Activated CD8-positive, alpha-beta T cell treated with anti-CD3 and anti-CD28 coated beads for 36 hours (primary cell): ENCODE measurements at regions not wholly inside any gene's neighbourhood (a gene's known extent, or its start where the extent isn't known, plus 50 kb on each side); places are given as distances from the start of the nearest gene placed in this dataset.

Source experiments
- ATAC-seq: fragments of 200-7000 bp; cut with Tn5 transposase; one replicate; pipeline ENCODE4 v1.10.0; 2021; ENCODE audit warnings: mild to moderate bottlenecking, moderate library complexity
- CTCF ChIA-PET: fragments of 350-600 bp; sonication (Branson Sonifier 250); formaldehyde crosslinking; loops from one replicate; lab custom pipeline; 2021; ENCODE audit warnings: antibody characterized with exemption; lab: Charles Lee
- POLR2A ChIA-PET: fragments of 350-600 bp; sonication (Branson Sonifier 250); formaldehyde crosslinking; loops from one replicate; lab custom pipeline; 2021; ENCODE audit warnings: antibody characterized with exemption; lab: Charles Lee
- DNase-seq: peaks from one replicate; pipeline ENCODE4 v3.0.0-alpha.2; 2020
- H3K27ac Mint-ChIP-seq: one replicate; pipeline ENCODE4 v1.8.0; 2021; ENCODE audit warnings: mild to moderate bottlenecking, mixed read lengths
- H3K27me3 Mint-ChIP-seq: one replicate; pipeline ENCODE4 v1.8.0; 2021; ENCODE audit warnings: mixed read lengths
- H3K36me3 Mint-ChIP-seq: one replicate; pipeline ENCODE4 v1.8.0; 2021; ENCODE audit warnings: low read depth, mixed read lengths
- H3K4me1 Mint-ChIP-seq: one replicate; pipeline ENCODE4 v1.8.0; 2021; ENCODE audit warnings: low read depth, mixed read lengths
- H3K4me3 Mint-ChIP-seq: one replicate; pipeline ENCODE4 v1.8.0; 2021; ENCODE audit warnings: mild to moderate bottlenecking, moderate library complexity, mixed read lengths
- H3K9me3 Mint-ChIP-seq: one replicate; pipeline ENCODE4 v1.8.0; 2021; ENCODE audit warnings: mixed read lengths
- CTCF ChIP-seq: fragments of 200-600 bp; IDR thresholded peaks from one replicate; pipeline ENCODE4 v1.8.0; 2022; ENCODE audit warnings: antibody characterized with exemption, mild to moderate bottlenecking
- intact Hi-C: fragments of 100-400 bp; cut with micrococcal nuclease; formaldehyde crosslinking; loops from one replicate; pipeline ENCODE4 v1.10.0; 2022

GRCh38 chr2:176483476-176483875 is 214.2 kb downstream of the MTX2 start:
- POLR2A ChIA-PET: no interaction called here
- Mint-ChIP-seq H3K9me3 (no peaks in the 10 kb centered on the region), H3K36me3 (no peaks in the 10 kb centered on the region), H3K27me3 (peaks cover 26% of the 10 kb centered on the region), H3K4me3 (no peak overlapping the region), H3K4me1 (no peaks in the 10 kb centered on the region), H3K27ac (no peak overlapping the region)
- no peak for ATAC-seq
- no peak for DNase-seq
- TF ChIP-seq CTCF: no peak
- intact Hi-C loops: no loop called here
- CTCF ChIA-PET: no interaction called here

- Mint-ChIP-seq H3K4me3 (no peak overlapping the region), H3K36me3 (no peaks in the 10 kb centered on the region), H3K27ac (no peak overlapping the region), H3K27me3 (peaks cover 27% of the 10 kb centered on the region), H3K4me1 (no peaks in the 10 kb centered on the region), H3K9me3 (no peaks in the 10 kb centered on the region)
- DNase-seq (no peak), ATAC-seq (no peak)
- ChIA-PET CTCF (no interaction called here), POLR2A (no interaction called here)
- TF ChIP-seq CTCF: no peak
- intact Hi-C loops: no loop called here
Measured at GRCh38 chr2:176483901-176484568, 214.8 kb downstream of the MTX2 start.

- no peak overlapping the region for H3K4me3 Mint-ChIP-seq
- ChIA-PET CTCF (no interaction called here), POLR2A (no interaction called here)
- ATAC-seq (no peak), DNase-seq (no peak)
- no peak overlapping the region for H3K27ac Mint-ChIP-seq
- peaks cover 32% of the 10 kb centered on the region for H3K27me3 Mint-ChIP-seq
- intact Hi-C loops: no loop called here
- H3K4me1 Mint-ChIP-seq: no peaks in the 10 kb centered on the region
- H3K9me3 Mint-ChIP-seq: no peaks in the 10 kb centered on the region
- TF ChIP-seq CTCF: no peak
- no peaks in the 10 kb centered on the region for H3K36me3 Mint-ChIP-seq
Measured at GRCh38 chr2:176484838-176485237, 215.6 kb downstream of the MTX2 start.

GRCh38 chr2:176488431-176488830 is 219.2 kb downstream of the MTX2 start:
- CTCF ChIA-PET: no interaction called here
- no peak for TF ChIP-seq CTCF

GRCh38 chr2:176490061-176490861 is 221.0 kb downstream of the MTX2 start:
- POLR2A ChIA-PET: no interaction called here

More at GRCh38 chr2:176488431-176488830, 219.2 kb downstream of the MTX2 start:
- H3K4me1 Mint-ChIP-seq: peaks cover 9% of the 10 kb centered on the region
- POLR2A ChIA-PET: no interaction called here
- DNase-seq: no peak
- peaks cover 26% of the 10 kb centered on the region for H3K27me3 Mint-ChIP-seq
- no peak for ATAC-seq
- no peaks in the 10 kb centered on the region for H3K36me3 Mint-ChIP-seq
- H3K27ac Mint-ChIP-seq: no peak overlapping the region
- intact Hi-C loops: no loop called here
- H3K9me3 Mint-ChIP-seq: no peaks in the 10 kb centered on the region
- H3K4me3 Mint-ChIP-seq: no peak overlapping the region

More at GRCh38 chr2:176490061-176490861, 221.0 kb downstream of the MTX2 start:
- Mint-ChIP-seq H3K4me3 (no peak overlapping the region), H3K27ac (no peak overlapping the region), H3K9me3 (no peaks in the 10 kb centered on the region), H3K36me3 (no peaks in the 10 kb centered on the region), H3K4me1 (peaks cover 9% of the 10 kb centered on the region), H3K27me3 (peaks cover 32% of the 10 kb centered on the region)
- DNase-seq: no peak
- intact Hi-C loops: no loop called here
- TF ChIP-seq CTCF: no peak
- CTCF ChIA-PET: interaction anchor here (1.1 to 1.9 kb wide), 3 partner anchors 35 to 64 kb away, joined by 4 to 6 read pairs (median 5); no protein-coding TSS in a partner anchor
- no peak for ATAC-seq
